GM20431 (cell line): ENCODE measurements at regions not wholly inside any gene's neighbourhood (a gene's known extent, or its start where the extent isn't known, plus 50 kb on each side); places are given as distances from the start of the nearest gene placed in this dataset.
"Not testable (repeated sequence)": the region's sequence is repeated elsewhere in the genome, so short reads cannot be mapped to it uniquely, and the experiment has no call there.

ENCODE experiments used
- in situ Hi-C: fragments of 300-500 bp; cut with MseI, MboI; formaldehyde crosslinking; loops from one replicate; pipeline ENCODE4 v1.15.0; 2020; ENCODE audit warnings: low sequenced_read_pairs; ENCODE audit not compliant: unreplicated experiment

DNA sequence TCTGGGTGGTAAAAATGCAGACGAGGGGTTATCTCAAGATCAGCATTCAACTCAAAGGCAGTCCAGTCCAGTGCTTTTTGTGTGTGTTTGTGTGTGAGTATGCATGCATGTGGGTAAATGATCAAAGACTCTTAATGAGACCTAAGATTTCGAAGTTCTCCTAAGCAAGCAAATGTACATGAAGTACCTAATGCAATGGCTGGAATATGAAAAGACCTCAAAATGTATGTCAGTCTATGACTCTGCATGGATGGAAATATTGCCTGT is 151.0 kb upstream of the L3MBTL4 start:
- in situ Hi-C loops: no loop called here

DNA sequence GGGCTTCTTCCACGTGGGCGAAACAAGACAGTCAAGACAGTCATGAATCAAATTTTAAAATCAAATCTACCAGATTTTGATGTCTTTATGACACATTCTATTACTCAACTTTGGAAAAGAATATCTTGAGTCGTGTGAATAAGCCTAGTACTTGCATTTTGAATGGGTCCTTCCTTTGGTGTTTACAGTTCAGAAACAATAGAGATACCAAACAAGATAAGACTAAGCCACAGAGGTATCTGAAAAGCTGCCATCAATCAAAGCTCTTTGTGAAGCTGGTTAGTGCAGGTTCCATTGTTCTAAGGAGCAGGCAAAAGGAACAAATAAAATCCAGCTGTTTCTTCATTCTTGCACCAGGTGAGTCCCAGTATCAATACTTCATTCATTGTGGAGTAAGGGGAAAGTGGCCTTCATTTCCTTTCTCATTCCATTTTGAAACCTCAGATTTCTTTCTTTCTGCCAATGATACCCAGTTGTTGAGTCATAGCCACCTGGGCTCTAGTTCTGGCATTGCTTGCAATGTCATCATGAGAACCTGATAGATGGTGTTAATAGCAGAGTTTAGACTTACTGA is 151.7 kb upstream of the L3MBTL4 start:
- in situ Hi-C loops: no loop called here

DNA sequence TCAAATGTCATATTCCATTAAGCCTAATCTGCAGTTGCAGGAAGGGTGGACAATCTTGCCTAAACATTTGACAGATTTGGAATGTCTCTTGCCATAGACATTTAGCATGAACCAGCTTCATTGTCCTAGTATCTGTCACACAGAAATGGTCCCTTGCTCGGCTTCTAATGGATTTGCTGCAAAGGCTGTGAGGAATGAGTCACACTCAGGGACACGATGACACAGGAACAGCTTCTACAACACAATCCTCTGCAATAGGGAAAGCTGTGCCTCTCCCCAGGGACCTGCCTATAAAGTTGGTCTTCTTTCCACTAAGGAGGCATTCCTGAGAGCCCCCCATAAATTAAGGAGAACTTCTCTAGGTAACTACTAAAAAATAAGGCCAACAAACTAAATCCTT is 155.1 kb upstream of the L3MBTL4 start:
- in situ Hi-C loops: no loop called here

DNA sequence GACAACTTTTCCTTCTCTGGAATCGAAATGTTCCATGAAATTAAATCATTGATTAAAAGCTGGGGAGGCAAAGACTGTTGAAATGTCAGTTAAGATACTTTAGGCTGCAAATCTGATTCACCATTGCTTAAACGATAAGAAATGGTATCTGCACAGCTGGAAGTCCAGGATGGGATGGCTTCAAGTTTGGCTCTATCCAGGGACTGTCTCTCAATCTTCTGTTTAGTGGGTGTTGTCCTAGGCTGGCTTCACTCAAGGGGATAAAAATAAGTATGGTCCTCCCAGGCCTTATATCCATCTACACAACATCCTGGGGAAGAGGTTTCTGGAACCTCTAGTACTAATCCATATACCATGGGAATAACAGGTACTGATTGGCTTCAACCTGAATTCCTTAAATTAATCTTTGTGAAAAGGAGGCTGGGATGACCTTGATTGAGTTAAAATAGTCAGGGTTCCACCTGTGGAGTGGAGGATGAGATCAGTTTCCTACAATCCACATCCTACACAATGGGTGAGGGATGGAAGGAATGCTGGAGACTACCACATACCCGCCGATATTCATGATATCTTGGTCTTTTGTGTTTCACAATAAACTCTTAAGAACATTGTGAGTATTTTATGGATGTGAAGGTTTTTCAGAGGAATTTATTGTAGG is 156.0 kb upstream of the L3MBTL4 start:
- in situ Hi-C loops: no loop called here

DNA sequence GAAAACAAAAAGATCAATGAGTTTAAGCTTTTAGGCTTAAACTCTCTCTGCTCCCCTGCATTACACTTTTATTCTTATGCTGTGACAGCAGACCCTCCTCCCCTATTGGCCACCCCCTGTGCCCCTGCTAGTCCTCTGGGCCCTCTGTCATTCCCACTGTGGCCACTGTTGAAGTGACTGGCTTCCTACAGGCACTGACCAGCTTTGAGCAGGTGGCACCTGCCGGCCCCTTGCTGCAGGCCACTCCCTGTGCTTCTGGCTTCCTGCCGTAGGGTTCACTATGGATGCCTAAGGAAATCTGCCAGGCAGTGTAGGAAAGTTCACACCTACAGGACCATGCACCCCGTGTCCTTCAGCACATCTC is 156.5 kb upstream of the L3MBTL4 start:
- in situ Hi-C loops: no loop called here

DNA sequence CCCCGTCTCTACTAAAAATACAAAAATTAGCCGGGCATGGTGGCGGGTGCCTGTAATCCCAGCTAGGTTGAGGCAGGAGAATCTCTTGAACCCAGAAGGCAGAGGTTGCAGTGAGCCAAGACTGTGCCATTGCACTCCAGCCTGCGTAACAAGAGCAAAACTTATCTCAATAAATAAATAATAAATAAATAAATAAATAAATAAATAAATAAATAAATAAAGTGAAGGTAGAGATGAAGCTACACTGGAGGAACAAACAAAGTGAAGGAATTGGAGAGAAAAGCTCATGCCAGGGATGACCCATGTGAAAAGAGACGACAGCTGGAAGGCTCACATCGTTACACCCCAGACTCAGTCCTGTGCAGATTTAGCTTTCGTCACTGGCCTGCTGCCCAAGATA is 157.3 kb upstream of the ARHGAP28 start:
- in situ Hi-C loops: not testable (repeated sequence)

DNA sequence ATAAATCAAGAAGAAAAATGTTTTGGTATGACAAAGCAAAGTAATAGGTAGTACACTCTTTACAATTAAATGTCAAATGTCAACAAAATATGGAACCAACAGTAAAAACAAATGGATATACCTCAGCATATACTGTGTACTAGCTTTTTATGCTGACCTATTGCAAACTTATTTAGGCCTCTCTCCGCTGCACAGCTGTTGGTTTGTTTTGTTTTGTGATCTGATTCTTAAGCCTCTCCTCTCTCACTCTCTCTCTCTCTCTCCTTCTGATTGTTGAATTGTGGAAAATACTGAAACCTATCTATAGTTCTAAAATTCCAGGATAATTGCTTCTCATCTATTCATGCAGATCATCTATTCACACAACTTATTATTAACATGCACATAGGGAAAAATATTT is 154.9 kb upstream of the ARHGAP28 start:
- in situ Hi-C loops: no loop called here

DNA sequence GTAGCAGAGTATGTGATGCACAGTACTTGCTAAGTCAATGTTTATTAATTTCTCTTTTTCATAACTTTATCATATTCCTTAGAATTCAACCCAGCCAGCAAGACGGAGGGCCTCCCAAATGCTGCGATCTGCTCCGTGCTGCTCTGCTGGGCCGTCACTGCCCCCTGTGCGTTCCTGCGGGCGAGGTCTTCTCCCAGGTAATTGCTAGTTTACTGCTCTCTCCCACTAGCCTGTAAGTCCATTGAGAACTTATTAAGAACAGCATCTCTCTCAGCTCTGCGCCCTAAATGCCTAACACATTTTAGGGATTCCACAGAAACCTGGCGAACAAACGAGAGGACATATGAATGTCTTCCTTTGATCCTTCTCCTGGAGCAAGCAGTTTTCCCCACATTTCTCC is 153.6 kb upstream of the ARHGAP28 start:
- in situ Hi-C loops: no loop called here

DNA sequence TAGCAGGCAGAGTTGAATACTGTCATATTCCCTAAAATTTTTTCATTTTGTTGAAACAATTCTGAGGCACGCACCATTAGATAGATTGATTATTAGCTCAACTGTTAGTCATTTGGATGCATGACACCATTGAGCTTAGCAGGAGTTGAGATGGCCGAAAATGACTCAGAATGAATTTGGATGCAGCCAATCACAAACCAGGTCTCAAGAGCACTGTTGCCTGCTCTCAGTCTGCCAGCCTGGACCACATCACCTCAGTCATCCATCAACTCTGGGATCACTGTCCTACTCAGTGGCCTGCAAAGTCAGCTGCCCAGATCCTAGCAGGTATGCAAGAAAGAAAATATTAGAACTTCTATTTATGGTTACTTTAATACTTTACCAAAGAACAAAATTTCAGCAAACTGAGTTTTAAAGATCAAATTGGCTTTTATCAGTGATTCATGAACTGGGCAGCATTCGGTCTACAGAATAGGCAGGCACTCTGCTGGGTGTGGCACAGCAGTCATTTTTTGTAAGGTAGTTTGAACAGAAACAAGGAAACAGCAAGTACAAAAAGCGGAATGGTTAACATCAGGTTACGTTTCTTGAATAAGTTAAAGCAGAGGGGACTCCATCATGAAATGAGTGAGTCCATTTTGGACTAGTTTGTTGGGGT is 152.7 kb upstream of the ARHGAP28 start:
- in situ Hi-C loops: no loop called here

DNA sequence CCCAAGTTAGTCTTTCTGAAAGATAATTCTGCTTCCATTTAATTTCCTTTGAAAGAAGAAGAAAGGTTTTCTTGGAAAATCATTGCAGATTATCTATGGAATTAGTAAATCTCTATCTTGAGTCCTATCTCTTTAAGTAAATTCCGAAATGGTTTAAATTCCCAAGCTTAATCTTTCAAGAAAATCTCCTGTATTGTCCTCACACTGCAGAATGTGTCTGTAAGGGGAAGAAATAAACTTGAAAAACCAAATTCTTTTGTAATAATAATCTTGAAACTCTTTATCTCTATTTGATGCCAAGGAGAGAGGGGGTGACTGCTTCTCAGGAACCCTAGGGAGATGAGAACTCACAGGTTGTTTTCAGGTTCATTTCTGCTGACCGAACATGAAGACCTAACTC is 150.8 kb upstream of the ARHGAP28 start:
- in situ Hi-C loops: no loop called here

DNA sequence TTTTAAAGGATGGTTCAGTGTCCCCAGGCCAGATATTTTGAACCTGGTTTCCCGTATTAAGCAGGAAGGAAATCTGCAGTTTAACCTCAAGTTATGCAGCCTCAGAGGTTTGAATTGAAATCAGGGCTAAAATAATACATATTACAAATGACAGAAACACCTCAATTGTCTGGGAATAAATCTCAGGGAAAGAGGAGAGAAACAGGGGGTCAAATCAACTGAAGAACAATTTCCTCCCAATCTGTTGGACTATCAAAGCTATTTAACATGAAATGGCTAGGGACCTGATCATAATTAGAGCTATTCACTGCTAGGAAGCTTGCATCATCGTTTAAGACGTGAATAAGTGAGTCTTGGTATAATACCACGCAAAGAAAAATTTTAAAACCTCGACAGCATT is 150.0 kb upstream of the ARHGAP28 start:
- in situ Hi-C loops: no loop called here

DNA sequence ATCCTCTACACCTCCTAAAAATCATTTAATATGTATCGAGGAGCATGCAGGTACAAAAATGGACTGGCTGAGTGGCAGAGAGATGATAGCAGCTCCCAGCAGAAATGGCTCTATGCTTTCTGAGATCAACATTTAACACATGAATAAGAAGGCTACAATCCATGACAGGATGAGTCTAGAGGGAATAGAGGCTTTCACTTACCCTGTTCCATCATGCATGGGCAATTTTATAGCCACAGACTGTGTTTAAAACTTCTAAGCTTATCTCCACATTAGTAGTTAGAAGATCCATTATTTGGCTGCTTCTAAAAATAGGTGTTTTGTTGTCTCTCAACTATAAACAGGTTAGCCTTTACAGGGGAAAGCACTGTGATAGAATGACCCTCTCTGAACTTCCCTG is 149.1 kb upstream of the ARHGAP28 start:
- in situ Hi-C loops: no loop called here

DNA sequence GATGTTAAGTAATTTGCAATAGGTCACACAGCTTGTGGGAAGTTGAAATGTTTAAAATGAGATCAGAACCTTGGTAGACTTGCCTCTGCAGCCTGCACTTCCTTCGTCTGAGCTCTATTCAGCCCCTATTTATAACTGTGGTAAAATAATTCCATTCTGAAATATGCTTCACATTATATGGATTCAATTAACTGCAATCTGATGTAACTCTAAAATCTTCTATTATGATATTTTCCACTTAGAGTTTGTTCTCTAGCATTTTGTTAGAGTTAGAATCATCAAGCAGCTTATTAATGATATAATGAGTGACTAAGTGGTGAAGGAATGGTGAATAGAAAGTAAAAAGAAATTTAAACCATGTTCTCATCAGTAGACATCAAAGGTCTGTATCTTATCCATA is 139.6 kb upstream of the ARHGAP28 start:
- in situ Hi-C loops: no loop called here

DNA sequence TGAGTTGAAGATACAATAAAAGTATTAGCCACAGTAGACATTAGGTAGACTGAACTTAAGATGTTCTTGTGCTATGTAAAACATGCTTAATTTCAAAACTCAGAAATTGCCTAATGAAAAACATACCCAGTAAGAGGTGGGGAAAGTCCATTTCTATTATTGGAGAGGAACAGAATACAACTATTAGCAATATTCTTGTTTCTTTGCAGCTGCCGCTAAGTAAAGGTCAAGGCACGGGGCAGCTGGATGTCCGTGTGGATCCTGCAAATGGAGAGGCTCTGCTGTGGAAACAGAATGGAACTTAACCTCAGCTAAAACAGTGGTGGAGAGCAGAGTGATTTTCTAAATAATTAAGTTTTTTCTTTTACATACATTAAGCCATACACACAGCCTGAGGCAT is 139.2 kb upstream of the ARHGAP28 start:
- in situ Hi-C loops: no loop called here

DNA sequence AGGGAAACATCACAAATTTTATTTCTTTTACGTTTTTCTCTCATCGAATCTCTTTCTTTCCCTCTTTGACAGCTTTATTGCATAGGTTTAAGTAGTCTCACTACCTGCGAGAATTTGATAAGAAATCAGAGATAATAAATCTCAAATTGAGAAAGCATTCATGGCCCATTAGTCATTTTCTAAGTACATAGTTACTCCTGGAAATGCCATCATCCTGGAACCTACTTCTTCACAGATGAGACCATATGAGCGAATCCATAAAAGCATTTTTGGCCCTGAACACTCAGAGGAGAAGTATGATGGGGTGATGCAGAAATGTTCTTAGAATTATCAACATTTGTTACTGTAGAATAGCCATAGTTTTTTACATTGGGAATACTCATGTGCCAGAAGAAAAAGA is 138.0 kb upstream of the ARHGAP28 start:
- in situ Hi-C loops: no loop called here

DNA sequence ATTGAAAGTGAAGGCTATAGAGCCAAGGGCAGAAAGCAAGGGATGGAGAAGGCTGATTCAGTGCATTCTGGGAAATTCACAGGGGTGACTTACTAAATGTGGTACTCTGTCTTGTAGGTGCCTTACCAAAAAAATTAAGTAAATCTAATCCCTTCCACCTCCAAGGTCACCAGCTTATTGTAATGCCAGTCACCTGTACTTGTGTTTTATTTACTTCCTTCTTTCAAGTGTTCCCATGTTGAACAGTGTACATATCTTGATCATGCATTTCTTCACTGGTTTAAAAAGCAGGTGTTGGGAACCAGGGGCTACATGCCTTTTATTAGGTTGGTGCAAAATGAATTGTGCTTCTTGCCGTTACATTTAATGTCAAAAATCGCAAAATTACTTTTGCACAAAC is 137.0 kb upstream of the ARHGAP28 start:
- in situ Hi-C loops: no loop called here

DNA sequence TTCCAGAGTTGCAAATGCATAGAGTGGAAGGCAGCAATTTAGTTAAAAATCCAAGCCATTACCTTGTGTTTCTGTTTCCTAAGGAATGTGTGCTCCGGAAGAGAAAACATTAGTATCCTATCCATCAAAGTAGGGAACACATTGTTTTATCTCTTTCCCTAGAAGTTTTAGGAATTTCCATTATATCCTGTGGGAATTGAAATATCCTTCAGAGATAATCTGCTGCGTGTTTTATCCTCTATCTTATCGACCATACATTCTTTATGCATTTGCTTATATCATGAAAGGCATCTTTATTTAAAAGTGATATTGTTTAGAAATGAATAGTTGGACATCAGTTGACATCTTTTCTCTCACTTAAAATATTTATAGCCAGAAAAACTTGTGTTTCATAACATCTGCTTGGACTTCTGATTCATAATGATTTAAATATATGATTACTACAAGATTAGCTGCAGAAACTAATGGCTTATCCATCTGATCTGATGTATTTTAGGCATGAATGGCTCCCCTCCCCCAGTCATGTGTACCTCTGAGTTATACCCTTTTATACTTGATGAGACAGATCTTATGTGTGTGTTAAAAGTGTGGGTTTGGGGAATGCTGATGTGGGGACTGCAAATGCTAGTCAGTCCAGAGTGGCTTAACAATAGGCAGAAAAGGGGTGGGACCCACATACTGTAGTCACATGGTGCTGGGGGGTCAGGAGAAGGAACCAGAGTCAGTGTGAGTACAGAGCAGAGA is 136.2 kb upstream of the ARHGAP28 start:
- in situ Hi-C loops: no loop called here

DNA sequence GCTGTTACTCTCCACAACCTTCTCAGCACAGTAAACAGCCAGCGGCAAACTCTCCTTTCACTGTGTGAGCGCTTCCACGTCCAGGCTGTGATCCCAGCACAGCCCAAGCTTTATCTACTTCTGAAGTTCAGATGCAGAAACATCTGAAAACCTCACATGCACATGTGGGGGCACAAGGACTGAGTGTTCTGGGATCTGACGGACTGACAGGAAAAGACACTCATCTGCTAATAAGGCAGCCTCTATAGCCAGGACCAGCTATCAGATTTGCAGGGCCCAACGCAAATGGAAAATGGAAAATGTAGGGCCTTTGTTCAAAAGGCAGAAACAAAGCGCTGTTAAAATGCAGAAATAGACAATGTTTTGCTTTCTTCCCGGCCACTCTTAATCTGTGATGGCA is 133.8 kb upstream of the ARHGAP28 start:
- in situ Hi-C loops: no loop called here

DNA sequence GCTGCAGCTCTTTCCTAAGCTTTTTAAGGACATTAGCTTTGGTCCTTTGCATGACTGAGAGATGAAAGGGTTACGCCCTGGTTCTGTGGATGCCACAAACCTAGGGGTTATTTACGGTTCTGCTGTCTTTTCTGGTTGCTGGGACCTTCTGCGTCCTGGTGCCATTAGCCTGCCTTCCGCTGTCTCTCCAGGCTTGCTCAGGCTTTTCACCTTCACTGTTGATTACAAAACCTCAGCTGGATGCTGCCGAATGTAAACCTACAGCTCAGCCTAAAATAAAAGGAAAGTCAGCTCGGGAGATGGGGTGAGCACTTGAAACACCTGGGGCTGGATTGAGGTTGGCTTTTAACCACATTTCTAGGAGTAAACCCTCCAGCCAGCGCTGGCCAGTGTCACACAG is 130.9 kb upstream of the ARHGAP28 start:
- in situ Hi-C loops: no loop called here

DNA sequence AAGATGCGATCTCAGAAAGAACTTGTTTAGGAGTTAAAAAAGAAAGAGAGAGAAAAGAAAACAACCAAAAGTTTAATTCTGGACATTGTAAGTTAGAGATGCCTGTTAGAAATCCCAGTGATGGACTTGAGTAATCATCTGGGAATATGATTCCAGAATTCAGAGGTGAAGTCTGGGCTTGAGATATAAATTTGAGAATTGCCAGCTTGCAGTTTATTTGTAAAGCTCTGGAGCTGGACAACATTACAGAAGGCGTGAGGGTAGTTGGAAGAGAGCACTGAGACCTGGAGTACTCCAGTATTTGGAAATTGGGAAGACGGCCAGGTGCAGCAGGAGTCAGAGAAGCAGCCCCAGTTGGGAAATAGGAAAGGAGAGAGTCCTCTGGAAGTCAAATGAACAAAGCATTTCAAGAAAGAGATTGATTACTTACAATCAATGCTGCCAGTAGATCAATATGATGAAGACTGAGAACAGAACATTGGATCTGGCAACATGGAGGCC is 128.8 kb upstream of the ARHGAP28 start:
- in situ Hi-C loops: no loop called here

DNA sequence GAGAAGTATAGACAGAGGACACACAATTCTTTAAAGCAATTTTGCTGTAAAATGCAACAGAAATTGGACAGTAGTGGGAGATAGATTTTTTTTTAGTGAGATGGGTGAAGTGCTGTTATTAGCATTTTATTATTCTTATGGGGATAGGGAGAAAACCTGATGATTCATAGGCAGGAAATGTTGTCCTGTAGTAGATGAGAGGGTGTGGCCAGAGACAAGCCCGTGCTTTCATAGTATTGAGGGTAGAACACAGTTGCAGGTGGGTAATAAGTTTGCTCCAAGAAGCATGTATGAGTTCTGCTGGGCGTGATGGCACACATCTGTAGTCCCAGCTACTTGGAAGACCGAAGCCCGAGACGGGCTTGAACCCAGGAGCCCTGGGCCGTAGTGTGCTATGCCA is 128.3 kb upstream of the ARHGAP28 start:
- in situ Hi-C loops: no loop called here
